Fibroblast of lung (primary cell): ENCODE measurements at regions not wholly inside any gene's neighbourhood (a gene's known extent, or its start where the extent isn't known, plus 50 kb on each side); places are given as distances from the start of the nearest gene placed in this dataset.

Experiments
- EZH2 ChIP-seq: IDR thresholded peaks from 2 replicates; pipeline ENCODE4 v1.5.1; 2012; ENCODE audit warnings: low read length, control low read depth, mild to moderate bottlenecking; ENCODE audit errors: missing control alignments
- TF ChIP-seq, protein P1 (sequence below), 2 donors: IDR thresholded peaks in 1 of 2; conservative IDR thresholded peaks in 1 of 2; 1 replicate in 1 of 2; 2 replicates in 1 of 2; pipeline ENCODE4 v1.5.1; 2011 to 2012; ENCODE audit warnings: low read length in 2 of 2, control low read depth in 1 of 2, inconsistent platforms in 1 of 2, low read depth in 1 of 2, mild to moderate bottlenecking in 1 of 2

GRCh38 chr13:53110614-53111013 lies 82.0 kb downstream of the OLFM4 start:
- no peak for TF ChIP-seq EZH2
- TF ChIP-seq, protein P1, sequence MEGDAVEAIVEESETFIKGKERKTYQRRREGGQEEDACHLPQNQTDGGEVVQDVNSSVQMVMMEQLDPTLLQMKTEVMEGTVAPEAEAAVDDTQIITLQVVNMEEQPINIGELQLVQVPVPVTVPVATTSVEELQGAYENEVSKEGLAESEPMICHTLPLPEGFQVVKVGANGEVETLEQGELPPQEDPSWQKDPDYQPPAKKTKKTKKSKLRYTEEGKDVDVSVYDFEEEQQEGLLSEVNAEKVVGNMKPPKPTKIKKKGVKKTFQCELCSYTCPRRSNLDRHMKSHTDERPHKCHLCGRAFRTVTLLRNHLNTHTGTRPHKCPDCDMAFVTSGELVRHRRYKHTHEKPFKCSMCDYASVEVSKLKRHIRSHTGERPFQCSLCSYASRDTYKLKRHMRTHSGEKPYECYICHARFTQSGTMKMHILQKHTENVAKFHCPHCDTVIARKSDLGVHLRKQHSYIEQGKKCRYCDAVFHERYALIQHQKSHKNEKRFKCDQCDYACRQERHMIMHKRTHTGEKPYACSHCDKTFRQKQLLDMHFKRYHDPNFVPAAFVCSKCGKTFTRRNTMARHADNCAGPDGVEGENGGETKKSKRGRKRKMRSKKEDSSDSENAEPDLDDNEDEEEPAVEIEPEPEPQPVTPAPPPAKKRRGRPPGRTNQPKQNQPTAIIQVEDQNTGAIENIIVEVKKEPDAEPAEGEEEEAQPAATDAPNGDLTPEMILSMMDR (conservative IDR thresholded peaks at IDR 0.05 in 1 of 2, IDR thresholded peaks at IDR 0.05 in 1 of 2; ENCODE audit: low read depth in 1 of 2, low read length in 2 of 2) = no peak
